DND-41 (cell line): ENCODE measurements at regions not wholly inside any gene's neighbourhood (a gene's known extent, or its start where the extent isn't known, plus 50 kb on each side); places are given as distances from the start of the nearest gene placed in this dataset.

Experiments
- ATAC-seq: fragments of 200-7000 bp; cut with Tn5 transposase; 3 replicates; pipeline ENCODE4 v1.9.1; 2021; ENCODE audit warnings: low read depth; ENCODE audit not compliant: insufficient read depth
- DNase-seq: peaks from one replicate; pipeline ENCODE4 v3.0.0-alpha.2; 2020
- H2AFZ ChIP-seq: 2 replicates; pipeline ENCODE4 v1.6.0; 2012; ENCODE audit warnings: low read depth, low read length
- H3K27ac ChIP-seq: 2 replicates; pipeline ENCODE4 v1.5.1; 2012; ENCODE audit warnings: low read length, inconsistent platforms
- H3K27me3 ChIP-seq: fragments of 200-600 bp; sonication (generic); 2 replicates; pipeline ENCODE4 v1.6.0; 2012; ENCODE audit warnings: low read length, mild to moderate bottlenecking, inconsistent platforms; ENCODE audit not compliant: insufficient read depth, poor library complexity
- H3K36me3 ChIP-seq: 2 replicates; pipeline ENCODE4 v1.5.1; 2012; ENCODE audit warnings: low read length, inconsistent platforms; ENCODE audit not compliant: insufficient read depth
- H3K4me1 ChIP-seq: 2 replicates; pipeline ENCODE4 v1.5.1; 2012; ENCODE audit warnings: mild to moderate bottlenecking, low read length; ENCODE audit not compliant: insufficient read depth
- H3K4me2 ChIP-seq: 2 replicates; pipeline ENCODE4 v1.6.0; 2012; ENCODE audit warnings: mild to moderate bottlenecking, moderate library complexity, low read length, inconsistent platforms; ENCODE audit not compliant: insufficient read depth
- H3K4me3 ChIP-seq, 2 experiments: fragments of 200-600 bp in 1 of 2; shearing (Covaris generic) in 1 of 2; 2 replicates each; pipeline ENCODE4 v1.5.1; 2012 to 2016; ENCODE audit warnings: inconsistent platforms in 2 of 2, low read length in 2 of 2, mild to moderate bottlenecking in 2 of 2, low read depth in 1 of 2, moderate library complexity in 1 of 2
- H3K79me2 ChIP-seq: 2 replicates; pipeline ENCODE4 v1.6.0; 2012; ENCODE audit warnings: low read length, inconsistent platforms; ENCODE audit not compliant: insufficient read depth
- H3K9ac ChIP-seq: 2 replicates; pipeline ENCODE4 v1.6.0; 2012; ENCODE audit warnings: low read depth, mild to moderate bottlenecking, inconsistent platforms, low read length, moderate library complexity
- H3K9me3 ChIP-seq: 2 replicates; pipeline ENCODE4 v1.5.1; 2012; ENCODE audit warnings: low read length, moderate library complexity, mild to moderate bottlenecking, inconsistent platforms; ENCODE audit not compliant: insufficient read depth, severe bottlenecking
- H4K20me1 ChIP-seq: 2 replicates; pipeline ENCODE4 v1.6.0; 2012; ENCODE audit warnings: low read length; ENCODE audit not compliant: insufficient read depth
- CTCF ChIP-seq: IDR thresholded peaks from 2 replicates; pipeline ENCODE4 v1.5.1; 2012; ENCODE audit warnings: borderline replicate concordance, low read length, moderate library complexity, mild to moderate bottlenecking; ENCODE audit not compliant: poor library complexity, severe bottlenecking; ENCODE audit errors: extremely low read depth
- EZH2 ChIP-seq: IDR thresholded peaks from 3 replicates; pipeline ENCODE4 v1.6.1; 2012; ENCODE audit warnings: borderline replicate concordance, low read depth, mild to moderate bottlenecking, moderate library complexity, low read length, inconsistent platforms; ENCODE audit not compliant: severe bottlenecking

- Histone ChIP-seq H3K4me1 (no peaks in the 10 kb centered on the region), H3K27me3 (no peaks in the 10 kb centered on the region), H3K4me2 (no peak overlapping the region), H2AFZ (no peak overlapping the region), H3K9me3 (no peaks in the 10 kb centered on the region), H3K9ac (no peak overlapping the region), H3K36me3 (no peaks in the 10 kb centered on the region), H3K27ac (no peak overlapping the region), H3K4me3 (no peak overlapping the region), H3K79me2 (no peaks in the 10 kb centered on the region), H4K20me1 (no peaks in the 10 kb centered on the region)
- no peak for ATAC-seq
- TF ChIP-seq CTCF: no peak
- TF ChIP-seq EZH2: no peak
- DNase-seq: no peak
Measured at GRCh38 chr22:49502126-49502826, 325.4 kb downstream of the BRD1 start.

- Histone ChIP-seq H3K4me2 (no peak overlapping the region), H3K27me3 (no peaks in the 10 kb centered on the region), H4K20me1 (no peaks in the 10 kb centered on the region), H3K79me2 (no peaks in the 10 kb centered on the region), H3K9me3 (no peaks in the 10 kb centered on the region), H2AFZ (no peak overlapping the region), H3K4me1 (no peaks in the 10 kb centered on the region), H3K36me3 (no peaks in the 10 kb centered on the region), H3K4me3 (no peak overlapping the region), H3K27ac (no peak overlapping the region), H3K9ac (no peak overlapping the region)
- ATAC-seq: no peak
- no peak for DNase-seq
- TF ChIP-seq CTCF: no peak
- TF ChIP-seq EZH2: no peak
Measured at GRCh38 chr22:49500942-49501395, 326.7 kb downstream of the BRD1 start.

- Histone ChIP-seq H2AFZ (no peak overlapping the region), H3K4me1 (no peaks in the 10 kb centered on the region), H3K9me3 (no peaks in the 10 kb centered on the region), H4K20me1 (no peaks in the 10 kb centered on the region), H3K4me3 (no peak overlapping the region), H3K36me3 (no peaks in the 10 kb centered on the region), H3K79me2 (no peaks in the 10 kb centered on the region), H3K9ac (no peak overlapping the region), H3K27me3 (no peaks in the 10 kb centered on the region), H3K4me2 (no peak overlapping the region), H3K27ac (no peak overlapping the region)
- no peak for DNase-seq
- no peak for ATAC-seq
- TF ChIP-seq EZH2 (no peak), CTCF (no peak)
Measured at GRCh38 chr22:49500076-49500460, 327.6 kb downstream of the BRD1 start.
